ENCODE measurements at regions not wholly inside any gene's neighbourhood (a gene's known extent, or its start where the extent isn't known, plus 50 kb on each side); places are given as distances from the start of the nearest gene placed in this dataset.

DNA sequence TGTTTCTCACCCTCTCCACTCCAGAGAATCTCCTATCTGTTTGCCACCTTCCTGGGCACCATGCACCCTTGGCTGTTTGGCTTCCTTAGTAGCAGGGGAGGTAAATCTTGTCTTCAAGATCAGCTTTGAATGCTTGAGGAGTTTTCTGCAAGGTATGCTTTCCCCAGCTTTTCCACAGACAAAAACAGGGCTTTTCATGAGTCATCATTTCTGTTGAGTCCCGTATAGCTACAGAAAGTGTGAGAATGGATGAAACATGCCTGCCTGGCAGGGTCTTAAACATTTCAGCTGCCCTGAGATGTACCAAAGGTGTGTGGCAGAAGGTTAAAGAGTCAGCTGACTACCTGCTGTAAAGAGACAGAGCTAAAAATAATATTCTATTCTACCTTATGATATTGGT, 875.2 kb upstream of the EEF2KMT start:
- Histone ChIP-seq H3K36me3 (ENCODE audit: low read depth) (no peaks in the 10 kb centered on the region), H3K9me3 (ENCODE audit: low read depth) (no peaks in the 10 kb centered on the region), H3K27ac (no peak overlapping the region), H3K9ac (no peak overlapping the region), H3K4me3 (no peak overlapping the region), H3K4me1 (ENCODE audit: insufficient read depth) (no peaks in the 10 kb centered on the region), H2AFZ (no peak overlapping the region), H3K27me3 (replicated peaks; ENCODE audit: insufficient read depth) (no peaks in the 10 kb centered on the region), H4K20me1 (ENCODE audit: insufficient read depth) (no peaks in the 10 kb centered on the region), H3K4me2 (ENCODE audit: unreplicated experiment) (no peak overlapping the region), H3K79me2 (ENCODE audit: insufficient read depth) (no peaks in the 10 kb centered on the region), H3K9me2 (ENCODE audit: insufficient read depth) (no peaks in the 10 kb centered on the region), H3F3A (ENCODE audit: insufficient read depth) (no peaks in the 10 kb centered on the region)
- no peak for TF ChIP-seq EZH2 (IDR thresholded peaks at IDR 0.05; ENCODE audit: insufficient read depth, poor library complexity, severe bottlenecking)
- TF ChIP-seq EZH2phosphoT487 (IDR thresholded peaks at IDR 0.05; ENCODE audit: insufficient read depth, low read depth), result no peak
- no peak for DNase-seq
- 6 to 18% methylated on average over 1 of the region's 1 CpG for WGBS, 2 experiments (ENCODE audit: low coverage in 1 of 2, low lambda C conversion rate in 2 of 2, missing lambda C conversion rate in 2 of 2)
- in situ Hi-C loops (cut with MboI), result no loop called here

GRCh38 chr16:5971924-5972323, 874.3 kb upstream of the EEF2KMT start:
- H3K9ac ChIP-seq, result no peak overlapping the region
- H3K79me2 ChIP-seq (ENCODE audit: insufficient read depth), result no peaks in the 10 kb centered on the region
- DNase-seq, result no peak
- H3F3A ChIP-seq (ENCODE audit: insufficient read depth), result no peaks in the 10 kb centered on the region
- no peaks in the 10 kb centered on the region for H3K4me1 ChIP-seq (ENCODE audit: insufficient read depth)
- no peak overlapping the region for H2AFZ ChIP-seq
- no peaks in the 10 kb centered on the region for H4K20me1 ChIP-seq (ENCODE audit: insufficient read depth)
- H3K27me3 ChIP-seq (replicated peaks; ENCODE audit: insufficient read depth), result no peaks in the 10 kb centered on the region
- no peak overlapping the region for H3K4me2 ChIP-seq (ENCODE audit: unreplicated experiment)
- H3K4me3 ChIP-seq, result no peak overlapping the region
- 5 to 7% methylated on average over 2 of the region's 2 CpGs for WGBS, 2 experiments (ENCODE audit: low coverage in 1 of 2, low lambda C conversion rate in 2 of 2, missing lambda C conversion rate in 2 of 2)
- no peak overlapping the region for H3K27ac ChIP-seq
- no peaks in the 10 kb centered on the region for H3K9me2 ChIP-seq (ENCODE audit: insufficient read depth)
- no peaks in the 10 kb centered on the region for H3K9me3 ChIP-seq (ENCODE audit: low read depth)
- in situ Hi-C loops (cut with MboI), result no loop called here
- H3K36me3 ChIP-seq (ENCODE audit: low read depth), result no peaks in the 10 kb centered on the region
- TF ChIP-seq EZH2phosphoT487 (IDR thresholded peaks at IDR 0.05; ENCODE audit: insufficient read depth, low read depth), result no peak
- no peak for TF ChIP-seq EZH2 (IDR thresholded peaks at IDR 0.05; ENCODE audit: insufficient read depth, poor library complexity, severe bottlenecking)

DNA sequence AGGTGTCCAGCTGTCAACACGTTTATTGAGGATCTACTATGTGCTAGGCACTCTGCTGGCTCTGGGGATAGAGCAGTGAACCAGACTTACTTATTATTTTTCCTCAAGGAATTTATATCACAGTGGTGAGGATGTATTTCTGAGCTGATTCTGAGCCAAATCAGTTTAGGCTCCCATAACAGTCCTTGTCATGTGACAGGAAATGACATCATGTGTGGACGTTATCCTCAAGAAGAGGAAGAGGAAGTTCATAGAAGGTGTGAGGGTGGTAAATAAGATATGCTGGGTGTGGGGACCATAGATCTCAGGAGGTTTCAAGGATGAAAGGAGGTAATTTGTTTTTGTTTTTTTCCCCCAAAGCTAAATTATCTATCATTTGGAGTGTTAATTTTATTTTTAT, 873.5 kb upstream of the EEF2KMT start:
- no peaks in the 10 kb centered on the region for H3K9me2 ChIP-seq (ENCODE audit: insufficient read depth)
- no peaks in the 10 kb centered on the region for H3K4me1 ChIP-seq (ENCODE audit: insufficient read depth)
- no peak for DNase-seq
- 3 to 7% methylated on average over 2 of the region's 2 CpGs for WGBS, 2 experiments (ENCODE audit: low coverage in 1 of 2, low lambda C conversion rate in 2 of 2, missing lambda C conversion rate in 2 of 2)
- no peak overlapping the region for H3K9ac ChIP-seq
- H3K27me3 ChIP-seq (replicated peaks; ENCODE audit: insufficient read depth), result no peaks in the 10 kb centered on the region
- H3K9me3 ChIP-seq (ENCODE audit: low read depth), result no peaks in the 10 kb centered on the region
- H4K20me1 ChIP-seq (ENCODE audit: insufficient read depth), result no peaks in the 10 kb centered on the region
- no peak overlapping the region for H3K27ac ChIP-seq
- no peak overlapping the region for H3K4me2 ChIP-seq (ENCODE audit: unreplicated experiment)
- no peak overlapping the region for H2AFZ ChIP-seq
- H3K79me2 ChIP-seq (ENCODE audit: insufficient read depth), result no peaks in the 10 kb centered on the region
- no peak overlapping the region for H3K4me3 ChIP-seq
- in situ Hi-C loops (cut with MboI), result no loop called here
- no peak for TF ChIP-seq EZH2phosphoT487 (IDR thresholded peaks at IDR 0.05; ENCODE audit: insufficient read depth, low read depth)
- no peak for TF ChIP-seq EZH2 (IDR thresholded peaks at IDR 0.05; ENCODE audit: insufficient read depth, poor library complexity, severe bottlenecking)
- H3F3A ChIP-seq (ENCODE audit: insufficient read depth), result no peaks in the 10 kb centered on the region
- no peaks in the 10 kb centered on the region for H3K36me3 ChIP-seq (ENCODE audit: low read depth)

DNA sequence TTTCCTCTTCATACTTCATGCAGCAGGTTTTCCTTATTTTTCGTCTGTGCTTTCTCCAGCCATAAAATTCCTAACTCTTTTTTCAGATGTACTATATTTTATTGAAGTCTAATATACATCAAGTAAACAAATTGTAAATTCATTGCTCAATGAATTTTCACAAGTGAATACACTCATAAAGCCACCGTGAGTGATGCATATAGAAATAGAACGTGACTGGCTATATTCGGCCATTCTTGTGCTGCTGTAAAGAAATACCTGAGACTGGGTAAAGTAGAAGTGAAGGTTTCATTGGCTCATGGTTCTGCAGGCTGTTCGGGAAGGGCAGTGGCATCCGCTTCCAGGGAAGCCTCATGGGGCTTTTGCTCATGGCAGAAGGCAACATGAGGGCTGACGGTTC, 868.4 kb upstream of the EEF2KMT start:
- in situ Hi-C loops (cut with MboI), result no loop called here
- WGBS, 2 experiments (ENCODE audit: low coverage in 1 of 2, low lambda C conversion rate in 2 of 2, missing lambda C conversion rate in 2 of 2), result 13 to 20% methylated on average over 7 of the region's 7 CpGs

GRCh38 chr16:5965321-5965720, 867.7 kb upstream of the EEF2KMT start:
- WGBS, 2 experiments (ENCODE audit: low coverage in 1 of 2, low lambda C conversion rate in 2 of 2, missing lambda C conversion rate in 2 of 2), result 16 to 21% methylated on average over 3 of the region's 3 CpGs
- Histone ChIP-seq H3F3A (ENCODE audit: insufficient read depth) (no peaks in the 10 kb centered on the region), H2AFZ (no peak overlapping the region), H3K4me3 (no peak overlapping the region), H3K9me3 (ENCODE audit: low read depth) (no peaks in the 10 kb centered on the region), H3K27me3 (replicated peaks; ENCODE audit: insufficient read depth) (no peaks in the 10 kb centered on the region), H3K9me2 (ENCODE audit: insufficient read depth) (no peaks in the 10 kb centered on the region), H3K4me1 (ENCODE audit: insufficient read depth) (no peaks in the 10 kb centered on the region), H3K27ac (no peak overlapping the region), H3K9ac (no peak overlapping the region), H3K79me2 (ENCODE audit: insufficient read depth) (no peaks in the 10 kb centered on the region), H4K20me1 (ENCODE audit: insufficient read depth) (no peaks in the 10 kb centered on the region), H3K4me2 (ENCODE audit: unreplicated experiment) (no peak overlapping the region), H3K36me3 (ENCODE audit: low read depth) (no peaks in the 10 kb centered on the region)
- in situ Hi-C loops (cut with MboI), result no loop called here
- TF ChIP-seq EZH2 (IDR thresholded peaks at IDR 0.05; ENCODE audit: insufficient read depth, poor library complexity, severe bottlenecking), result no peak
- no peak for TF ChIP-seq EZH2phosphoT487 (IDR thresholded peaks at IDR 0.05; ENCODE audit: insufficient read depth, low read depth)
- no peak for DNase-seq

More for the DNA sequence above, 868.4 kb upstream of the EEF2KMT start:
- Histone ChIP-seq H3K4me3 (no peak overlapping the region), H3K27ac (no peak overlapping the region), H3K79me2 (ENCODE audit: insufficient read depth) (no peaks in the 10 kb centered on the region), H3K27me3 (replicated peaks; ENCODE audit: insufficient read depth) (no peaks in the 10 kb centered on the region), H2AFZ (no peak overlapping the region), H3K4me2 (ENCODE audit: unreplicated experiment) (no peak overlapping the region), H3K9me2 (ENCODE audit: insufficient read depth) (no peaks in the 10 kb centered on the region), H4K20me1 (ENCODE audit: insufficient read depth) (no peaks in the 10 kb centered on the region), H3F3A (ENCODE audit: insufficient read depth) (no peaks in the 10 kb centered on the region), H3K9ac (no peak overlapping the region), H3K4me1 (ENCODE audit: insufficient read depth) (no peaks in the 10 kb centered on the region), H3K36me3 (ENCODE audit: low read depth) (no peaks in the 10 kb centered on the region), H3K9me3 (ENCODE audit: low read depth) (no peaks in the 10 kb centered on the region)
- no peak for TF ChIP-seq EZH2 (IDR thresholded peaks at IDR 0.05; ENCODE audit: insufficient read depth, poor library complexity, severe bottlenecking)
- DNase-seq, result no peak

All from GM23248 (cell line).